GM12891 (cell line): ENCODE measurements at regions not wholly inside any gene's neighbourhood (a gene's known extent, or its start where the extent isn't known, plus 50 kb on each side); places are given as distances from the start of the nearest gene placed in this dataset.

ENCODE experiments used
- POLR2A ChIP-seq: IDR thresholded peaks from 2 replicates; pipeline ENCODE4 v1.6.1; 2011; ENCODE audit warnings: low read depth, low read length, control low read depth
- POLR2AphosphoS5 ChIP-seq: IDR thresholded peaks from 2 replicates; pipeline ENCODE4 v1.6.1; 2011; ENCODE audit warnings: low read depth, low read length, control low read depth
- POU2F2 ChIP-seq: IDR thresholded peaks from 2 replicates; pipeline ENCODE4 v1.6.1; 2011; ENCODE audit warnings: low read depth, mild to moderate bottlenecking, control low read depth, low read length, moderate library complexity
- TAF1 ChIP-seq: IDR thresholded peaks from 2 replicates; pipeline ENCODE4 v1.6.1; 2011; ENCODE audit warnings: low read depth, low read length, control low read depth

GRCh38 chr13:72622546-72622945 is 104.9 kb downstream of the MZT1 start:
- no peak for TF ChIP-seq POLR2AphosphoS5
- TF ChIP-seq POLR2A: no peak
- TF ChIP-seq TAF1: no peak
- no peak for TF ChIP-seq POU2F2
